Spleen (tissue), 7 donors: ENCODE measurements at regions not wholly inside any gene's neighbourhood (a gene's known extent, or its start where the extent isn't known, plus 50 kb on each side); places are given as distances from the start of the nearest gene placed in this dataset.

Experiments
- POLR2A ChIP-seq, 3 donors: fragments of 450-650 bp; IDR thresholded peaks; one replicate each; pipeline ENCODE4 v1.5.1; 2017; ENCODE audit warnings: antibody characterized with exemption in 3 of 3, mild to moderate bottlenecking in 1 of 3
- POLR2AphosphoS5 ChIP-seq, 3 donors: sonication (generic); formaldehyde crosslinking; IDR thresholded peaks; one replicate each; pipeline ENCODE4 v1.5.1; 2017; ENCODE audit warnings: antibody characterized with exemption in 3 of 3
- TF ChIP-seq, protein P1 (sequence below), 11 experiments: fragments of 200-600 bp in 7 of 11; fragments of 450-650 bp in 4 of 11; sonication (generic) in 4 of 11; IDR thresholded peaks in 8 of 11; conservative IDR thresholded peaks in 3 of 11; 1 replicate in 7 of 11; 2 replicates in 4 of 11; pipeline versions ENCODE4 v1.4.0 to v1.8.0; 2016 to 2021; ENCODE audit warnings: antibody characterized with exemption in 11 of 11, inconsistent platforms in 4 of 11, mild to moderate bottlenecking in 1 of 11
- donor health status: DM: no; HTN: no; CAD: no; lungs with moderate emphysema.
- donor health status: DM: no; HTN: no; CAD: no.
- donor health status: DM: no; HTN: no; CAD: no.

DNA sequence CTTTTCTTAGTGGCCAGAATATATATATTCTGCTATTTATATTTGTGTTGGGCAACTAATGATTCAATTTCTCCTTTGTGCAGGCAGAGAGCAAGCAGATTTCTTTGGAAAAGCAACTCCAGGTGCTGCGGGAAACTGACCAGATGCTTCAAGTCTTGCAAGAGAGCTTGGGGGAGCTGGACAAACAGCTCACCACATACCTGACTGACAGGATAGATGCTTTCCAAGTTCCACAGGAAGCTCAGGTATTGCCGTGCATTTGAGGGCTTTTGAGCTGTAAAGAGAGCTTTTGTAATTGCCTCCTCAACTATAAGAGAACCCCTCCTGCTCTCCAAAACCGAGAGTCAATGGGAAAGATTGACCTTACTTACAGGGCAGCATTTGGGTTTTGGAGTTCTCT is 203.5 kb downstream of the UTRN start:
- TF ChIP-seq, protein P1, sequence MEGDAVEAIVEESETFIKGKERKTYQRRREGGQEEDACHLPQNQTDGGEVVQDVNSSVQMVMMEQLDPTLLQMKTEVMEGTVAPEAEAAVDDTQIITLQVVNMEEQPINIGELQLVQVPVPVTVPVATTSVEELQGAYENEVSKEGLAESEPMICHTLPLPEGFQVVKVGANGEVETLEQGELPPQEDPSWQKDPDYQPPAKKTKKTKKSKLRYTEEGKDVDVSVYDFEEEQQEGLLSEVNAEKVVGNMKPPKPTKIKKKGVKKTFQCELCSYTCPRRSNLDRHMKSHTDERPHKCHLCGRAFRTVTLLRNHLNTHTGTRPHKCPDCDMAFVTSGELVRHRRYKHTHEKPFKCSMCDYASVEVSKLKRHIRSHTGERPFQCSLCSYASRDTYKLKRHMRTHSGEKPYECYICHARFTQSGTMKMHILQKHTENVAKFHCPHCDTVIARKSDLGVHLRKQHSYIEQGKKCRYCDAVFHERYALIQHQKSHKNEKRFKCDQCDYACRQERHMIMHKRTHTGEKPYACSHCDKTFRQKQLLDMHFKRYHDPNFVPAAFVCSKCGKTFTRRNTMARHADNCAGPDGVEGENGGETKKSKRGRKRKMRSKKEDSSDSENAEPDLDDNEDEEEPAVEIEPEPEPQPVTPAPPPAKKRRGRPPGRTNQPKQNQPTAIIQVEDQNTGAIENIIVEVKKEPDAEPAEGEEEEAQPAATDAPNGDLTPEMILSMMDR (IDR thresholded peaks at IDR 0.05 in 8 of 11, conservative IDR thresholded peaks at IDR 0.05 in 3 of 11), result no peak
- TF ChIP-seq POLR2A (IDR thresholded peaks at IDR 0.05), result no peak
- no peak for TF ChIP-seq POLR2AphosphoS5 (IDR thresholded peaks at IDR 0.05)
